Colonic mucosa (tissue), 4 donors: ENCODE measurements at regions not wholly inside any gene's neighbourhood (a gene's known extent, or its start where the extent isn't known, plus 50 kb on each side); places are given as distances from the start of the nearest gene placed in this dataset.
"Not testable (repeated sequence)": the region's sequence is repeated elsewhere in the genome, so short reads cannot be mapped to it uniquely, and the experiment has no call there.

ENCODE experiments used
- DNase-seq: peaks from one replicate; pipeline ENCODE4 v3.0.0-alpha.2; 2020
- H3K27ac ChIP-seq: fragments of 200-600 bp; one replicate; pipeline ENCODE4 v1.8.0; 2021
- H3K27me3 ChIP-seq: fragments of 200-600 bp; one replicate; pipeline ENCODE4 v1.8.0; 2021
- H3K36me3 ChIP-seq: fragments of 200-600 bp; one replicate; pipeline ENCODE4 v1.8.0; 2021
- H3K4me1 ChIP-seq: fragments of 200-600 bp; one replicate; pipeline ENCODE4 v1.8.0; 2021; ENCODE audit warnings: mild to moderate bottlenecking
- H3K4me3 ChIP-seq: fragments of 200-600 bp; one replicate; pipeline ENCODE4 v1.8.0; 2021
- H3K9ac ChIP-seq, 2 donors: one replicate each; pipeline ENCODE4 v1.7.0; 2013; ENCODE audit warnings: control low read depth in 2 of 2, low read depth in 2 of 2, low read length in 2 of 2
- H3K9me3 ChIP-seq: fragments of 200-600 bp; one replicate; pipeline ENCODE4 v1.8.0; 2021
- intact Hi-C: fragments of 100-400 bp; cut with DNase I; formaldehyde crosslinking; loops from one replicate; pipeline ENCODE4 v1.14.1; 2022
- TF ChIP-seq, protein P1 (sequence below): fragments of 200-600 bp; IDR thresholded peaks from one replicate; pipeline ENCODE4 v1.8.0; 2022; ENCODE audit warnings: antibody characterized with exemption, mild to moderate bottlenecking
- donor health status: healthy.
- donor health status: DM: no; HTN: no; CAD: no.
- donor health status: DM: no; HTN: no; CAD: no.

DNA sequence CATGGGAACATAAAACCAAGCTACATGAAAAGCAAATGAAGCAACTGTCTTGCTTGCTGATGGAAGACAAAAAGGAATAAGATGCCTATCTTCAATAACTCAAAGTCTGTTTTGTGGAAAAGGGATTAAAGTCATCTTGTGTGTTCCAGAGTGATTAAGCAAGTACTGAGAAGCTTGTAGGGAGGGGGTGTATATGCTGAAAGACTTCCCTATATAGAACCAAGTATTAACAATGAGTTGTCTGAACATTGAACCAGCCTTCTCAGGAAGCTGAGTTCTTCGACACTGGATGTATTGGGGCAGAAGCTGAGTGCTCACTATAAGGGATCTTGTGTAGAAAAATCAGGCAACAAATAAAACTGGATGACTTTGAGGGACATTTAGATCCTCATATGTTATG lies 451.8 kb downstream of the CD83 start:
- Histone ChIP-seq H3K36me3 (no peaks in the 10 kb centered on the region), H3K4me3 (no peak overlapping the region), H3K27ac (no peak overlapping the region), H3K4me1 (no peaks in the 10 kb centered on the region), H3K9ac (no peak overlapping the region), H3K27me3 (no peaks in the 10 kb centered on the region), H3K9me3 (no peaks in the 10 kb centered on the region)
- TF ChIP-seq, protein P1, sequence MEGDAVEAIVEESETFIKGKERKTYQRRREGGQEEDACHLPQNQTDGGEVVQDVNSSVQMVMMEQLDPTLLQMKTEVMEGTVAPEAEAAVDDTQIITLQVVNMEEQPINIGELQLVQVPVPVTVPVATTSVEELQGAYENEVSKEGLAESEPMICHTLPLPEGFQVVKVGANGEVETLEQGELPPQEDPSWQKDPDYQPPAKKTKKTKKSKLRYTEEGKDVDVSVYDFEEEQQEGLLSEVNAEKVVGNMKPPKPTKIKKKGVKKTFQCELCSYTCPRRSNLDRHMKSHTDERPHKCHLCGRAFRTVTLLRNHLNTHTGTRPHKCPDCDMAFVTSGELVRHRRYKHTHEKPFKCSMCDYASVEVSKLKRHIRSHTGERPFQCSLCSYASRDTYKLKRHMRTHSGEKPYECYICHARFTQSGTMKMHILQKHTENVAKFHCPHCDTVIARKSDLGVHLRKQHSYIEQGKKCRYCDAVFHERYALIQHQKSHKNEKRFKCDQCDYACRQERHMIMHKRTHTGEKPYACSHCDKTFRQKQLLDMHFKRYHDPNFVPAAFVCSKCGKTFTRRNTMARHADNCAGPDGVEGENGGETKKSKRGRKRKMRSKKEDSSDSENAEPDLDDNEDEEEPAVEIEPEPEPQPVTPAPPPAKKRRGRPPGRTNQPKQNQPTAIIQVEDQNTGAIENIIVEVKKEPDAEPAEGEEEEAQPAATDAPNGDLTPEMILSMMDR = no peak
- intact Hi-C loops = no loop called here
- no peak for DNase-seq

DNA sequence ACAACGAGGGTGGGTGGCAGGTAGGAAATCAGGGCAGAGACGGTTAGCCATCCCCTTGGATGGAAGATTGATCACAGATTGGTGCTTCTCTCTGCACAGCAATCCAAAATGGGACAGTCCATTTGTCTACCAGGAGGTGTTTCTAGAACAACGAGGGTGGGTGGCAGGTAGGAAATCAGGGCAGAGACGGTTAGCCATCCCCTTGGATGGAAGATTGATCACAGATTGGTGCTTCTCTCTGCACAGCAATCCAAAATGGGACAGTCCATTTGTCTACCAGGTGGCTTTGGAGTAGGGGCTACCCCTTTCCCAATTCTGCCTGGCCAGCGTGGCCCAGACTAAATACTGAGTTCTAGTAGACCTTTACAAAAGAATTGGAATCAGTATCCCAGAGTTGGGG lies 452.3 kb downstream of the CD83 start:
- H3K4me3 ChIP-seq, H3K27me3 ChIP-seq, H3K27ac ChIP-seq, H3K9me3 ChIP-seq, H3K9ac ChIP-seq, H3K4me1 ChIP-seq, intact Hi-C loops, DNase-seq, H3K36me3 ChIP-seq: not testable (repeated sequence)

DNA sequence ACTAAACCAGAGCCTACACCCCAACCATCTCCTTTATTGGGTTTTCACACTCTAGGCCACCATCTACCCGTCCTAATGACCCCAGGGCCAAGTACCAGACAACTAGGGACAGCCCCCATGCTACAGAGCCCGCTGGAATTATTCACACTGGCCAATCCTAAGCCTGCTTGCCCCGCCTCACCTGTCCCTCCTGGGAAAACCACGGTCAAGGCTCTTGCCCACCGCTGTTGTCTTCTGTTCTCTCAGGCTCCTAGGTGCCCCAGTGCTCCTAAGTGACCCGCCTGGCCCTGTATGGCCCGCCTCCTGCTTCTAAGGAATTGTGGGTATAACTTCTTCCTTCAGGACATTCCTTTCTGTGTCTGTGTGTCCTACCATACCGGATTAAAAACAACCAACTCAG lies 453.4 kb downstream of the CD83 start:
- DNase-seq = no peak
- no peaks in the 10 kb centered on the region for H3K9me3 ChIP-seq
- H3K27me3 ChIP-seq = no peaks in the 10 kb centered on the region
- TF ChIP-seq, protein P1 = no peak
- intact Hi-C loops = no loop called here
- H3K9ac ChIP-seq = no peak overlapping the region
- no peak overlapping the region for H3K4me3 ChIP-seq
- no peaks in the 10 kb centered on the region for H3K4me1 ChIP-seq
- no peak overlapping the region for H3K27ac ChIP-seq
- no peaks in the 10 kb centered on the region for H3K36me3 ChIP-seq

DNA sequence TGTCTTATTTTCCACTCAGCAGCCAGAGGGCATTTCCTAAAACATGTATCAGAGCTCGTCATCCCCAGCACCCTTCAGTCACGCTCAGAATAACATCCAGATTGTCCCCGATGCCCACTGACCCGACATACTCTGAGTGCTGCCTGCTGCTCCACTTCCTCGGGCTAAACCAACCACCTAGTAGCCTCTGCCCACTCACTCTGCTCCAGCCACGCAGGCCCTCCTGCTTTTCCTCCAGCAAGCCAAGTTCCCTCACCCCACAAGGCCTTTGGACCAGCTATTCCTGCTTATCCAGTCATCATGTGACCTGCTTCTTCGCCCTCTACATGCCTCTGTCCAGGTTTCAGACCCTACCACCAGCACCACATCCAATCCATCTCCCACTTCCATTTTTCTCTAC lies 454.2 kb downstream of the CD83 start:
- intact Hi-C loops = no loop called here
- no peak overlapping the region for H3K4me3 ChIP-seq
- DNase-seq = no peak
- no peaks in the 10 kb centered on the region for H3K9me3 ChIP-seq
- H3K9ac ChIP-seq = no peak overlapping the region
- H3K27me3 ChIP-seq = no peaks in the 10 kb centered on the region
- H3K27ac ChIP-seq = no peak overlapping the region
- TF ChIP-seq, protein P1 = no peak
- H3K36me3 ChIP-seq = no peaks in the 10 kb centered on the region
- no peaks in the 10 kb centered on the region for H3K4me1 ChIP-seq

GRCh38 chr6:14573267-14573666 lies 455.7 kb downstream of the CD83 start:
- H3K9me3 ChIP-seq = no peaks in the 10 kb centered on the region
- no peaks in the 10 kb centered on the region for H3K4me1 ChIP-seq
- no peak for DNase-seq
- no peaks in the 10 kb centered on the region for H3K36me3 ChIP-seq
- no peak overlapping the region for H3K9ac ChIP-seq
- no peak overlapping the region for H3K4me3 ChIP-seq
- no peak overlapping the region for H3K27ac ChIP-seq
- TF ChIP-seq, protein P1 = no peak
- intact Hi-C loops = no loop called here
- no peaks in the 10 kb centered on the region for H3K27me3 ChIP-seq

DNA sequence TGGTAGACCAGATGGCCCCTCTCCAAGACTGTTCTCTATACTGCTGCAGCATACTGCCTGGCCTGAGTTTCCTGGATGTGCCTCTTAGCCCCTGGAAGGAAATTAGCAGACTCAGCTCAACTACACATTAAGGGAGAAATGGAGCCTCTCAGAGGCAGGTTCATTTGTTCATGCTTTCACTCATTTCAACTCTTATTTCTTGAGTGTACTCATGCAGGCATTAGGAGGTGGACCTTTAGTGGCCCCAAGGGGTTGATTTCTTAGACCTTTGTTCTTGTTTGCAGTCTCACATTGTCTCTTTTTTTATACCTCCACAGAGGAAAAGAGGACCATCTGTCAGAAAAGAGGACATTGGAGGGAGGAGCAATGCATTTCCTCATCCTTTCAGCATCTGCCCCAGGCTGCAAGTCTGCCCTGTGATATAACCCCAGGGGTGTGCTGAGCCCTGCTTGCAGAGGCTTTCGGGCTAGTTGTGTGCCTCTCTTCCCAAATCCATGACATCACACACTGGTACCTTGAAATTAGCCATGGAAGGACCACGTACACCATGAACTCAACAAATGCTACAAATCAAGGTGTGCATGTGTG lies 456.2 kb downstream of the CD83 start:
- TF ChIP-seq, protein P1 = no peak
- Histone ChIP-seq H3K27ac (no peak overlapping the region), H3K36me3 (no peaks in the 10 kb centered on the region), H3K4me3 (no peak overlapping the region), H3K9ac (no peak overlapping the region), H3K27me3 (no peaks in the 10 kb centered on the region), H3K9me3 (no peaks in the 10 kb centered on the region), H3K4me1 (no peaks in the 10 kb centered on the region)
- DNase-seq = no peak
- intact Hi-C loops = no loop called here
